ENCODE measurements at regions not wholly inside any gene's neighbourhood (a gene's known extent, or its start where the extent isn't known, plus 50 kb on each side); places are given as distances from the start of the nearest gene placed in this dataset.
A peak's percentile ranks its signal among the peaks of the same experiment; 100 is the strongest.

GRCh38 chr15:96222981-96223380 is 107.5 kb upstream of the NR2F2 start:
- no peak for DNase-seq (ENCODE audit: low spot score)

- DNase-seq (ENCODE audit: low spot score) = no peak
Measured at GRCh38 chr15:96223939-96224338, 106.6 kb upstream of the NR2F2 start.

GRCh38 chr15:96225642-96226259 is 104.7 kb upstream of the NR2F2 start:
- DNase-seq (ENCODE audit: low spot score) = no peak

- no peak for DNase-seq (ENCODE audit: low spot score)
Measured at GRCh38 chr15:96230526-96231181, 99.8 kb upstream of the NR2F2 start.

- no peak for DNase-seq (ENCODE audit: low spot score)
Measured at GRCh38 chr15:96232335-96232734, 98.2 kb upstream of the NR2F2 start.

GRCh38 chr15:96234109-96234892 is 96.2 kb upstream of the NR2F2 start:
- peak; percentile 77 for DNase-seq (ENCODE audit: low spot score)

- DNase-seq (ENCODE audit: low spot score) = no peak
Measured at GRCh38 chr15:96237002-96237401, 93.5 kb upstream of the NR2F2 start.

GRCh38 chr15:96242761-96243160 is 87.7 kb upstream of the NR2F2 start:
- DNase-seq (ENCODE audit: low spot score) = no peak

GRCh38 chr15:96243701-96244100 is 86.8 kb upstream of the NR2F2 start:
- no peak for DNase-seq (ENCODE audit: low spot score)

GRCh38 chr15:96245252-96245651 is 85.2 kb upstream of the NR2F2 start:
- DNase-seq (ENCODE audit: low spot score) = no peak

- DNase-seq (ENCODE audit: low spot score) = no peak
Measured at GRCh38 chr15:96246057-96246456, 84.4 kb upstream of the NR2F2 start.

- no peak for DNase-seq (ENCODE audit: low spot score)
Measured at GRCh38 chr15:96247621-96248305, 82.7 kb upstream of the NR2F2 start.

- no peak for DNase-seq (ENCODE audit: low spot score)
Measured at GRCh38 chr15:96252148-96252547, 78.4 kb upstream of the NR2F2 start.

GRCh38 chr15:96253006-96253747 is 77.3 kb upstream of the NR2F2 start:
- no peak for DNase-seq (ENCODE audit: low spot score)

- DNase-seq (ENCODE audit: low spot score) = no peak
Measured at GRCh38 chr15:96254173-96254572, 76.3 kb upstream of the NR2F2 start.

GRCh38 chr15:96255599-96255998 is 74.9 kb upstream of the NR2F2 start:
- DNase-seq (ENCODE audit: low spot score) = no peak

- DNase-seq (ENCODE audit: low spot score) = no peak
Measured at GRCh38 chr15:96261575-96262034, 68.9 kb upstream of the NR2F2 start.

- no peak for DNase-seq (ENCODE audit: low spot score)
Measured at GRCh38 chr15:96262097-96262496, 68.4 kb upstream of the NR2F2 start.

GRCh38 chr15:96262549-96263489 is 67.7 kb upstream of the NR2F2 start:
- DNase-seq (ENCODE audit: low spot score) = no peak

- DNase-seq (ENCODE audit: low spot score) = no peak
Measured at GRCh38 chr15:96264351-96264798, 66.1 kb upstream of the NR2F2 start.
